GM12891 (cell line): ENCODE measurements at regions not wholly inside any gene's neighbourhood (a gene's known extent, or its start where the extent isn't known, plus 50 kb on each side); places are given as distances from the start of the nearest gene placed in this dataset.

ENCODE experiments used
- POLR2A ChIP-seq: IDR thresholded peaks from 2 replicates; pipeline ENCODE4 v1.6.1; 2011; ENCODE audit warnings: low read depth, low read length, control low read depth
- POLR2AphosphoS5 ChIP-seq: IDR thresholded peaks from 2 replicates; pipeline ENCODE4 v1.6.1; 2011; ENCODE audit warnings: low read depth, low read length, control low read depth
- POU2F2 ChIP-seq: IDR thresholded peaks from 2 replicates; pipeline ENCODE4 v1.6.1; 2011; ENCODE audit warnings: low read depth, mild to moderate bottlenecking, control low read depth, low read length, moderate library complexity
- SPI1 ChIP-seq: IDR thresholded peaks from 2 replicates; pipeline ENCODE4 v1.6.1; 2011; ENCODE audit warnings: low read depth, low read length, control low read depth
- TAF1 ChIP-seq: IDR thresholded peaks from 2 replicates; pipeline ENCODE4 v1.6.1; 2011; ENCODE audit warnings: low read depth, low read length, control low read depth

GRCh38 chr6:10230531-10230930 lies 184.3 kb downstream of the TFAP2A start:
- no peak for TF ChIP-seq POLR2A
- TF ChIP-seq POLR2AphosphoS5, result no peak
- TF ChIP-seq TAF1, result no peak
- no peak for TF ChIP-seq SPI1
- TF ChIP-seq POU2F2, result no peak
